Uterus (tissue), 2 donors: ENCODE measurements at regions not wholly inside any gene's neighbourhood (a gene's known extent, or its start where the extent isn't known, plus 50 kb on each side); places are given as distances from the start of the nearest gene placed in this dataset.

Experiments
- POLR2A ChIP-seq, 2 donors: fragments of 450-650 bp; IDR thresholded peaks; one replicate each; pipeline ENCODE4 v1.6.1; 2016; ENCODE audit warnings: antibody characterized with exemption in 2 of 2, mild to moderate bottlenecking in 1 of 2, moderate library complexity in 1 of 2
- TF ChIP-seq, protein P1 (sequence below), 4 experiments: fragments of 200-600 bp in 2 of 4; fragments of 450-650 bp in 2 of 4; sonication (generic) in 2 of 4; IDR thresholded peaks; one replicate each; pipeline ENCODE4 v1.5.1; 2016 to 2019; ENCODE audit warnings: antibody characterized with exemption in 4 of 4, mild to moderate bottlenecking in 2 of 4, moderate library complexity in 1 of 4

GRCh38 chr1:228854907-228855306 is 119.6 kb downstream of the RHOU start:
- TF ChIP-seq, protein P1, sequence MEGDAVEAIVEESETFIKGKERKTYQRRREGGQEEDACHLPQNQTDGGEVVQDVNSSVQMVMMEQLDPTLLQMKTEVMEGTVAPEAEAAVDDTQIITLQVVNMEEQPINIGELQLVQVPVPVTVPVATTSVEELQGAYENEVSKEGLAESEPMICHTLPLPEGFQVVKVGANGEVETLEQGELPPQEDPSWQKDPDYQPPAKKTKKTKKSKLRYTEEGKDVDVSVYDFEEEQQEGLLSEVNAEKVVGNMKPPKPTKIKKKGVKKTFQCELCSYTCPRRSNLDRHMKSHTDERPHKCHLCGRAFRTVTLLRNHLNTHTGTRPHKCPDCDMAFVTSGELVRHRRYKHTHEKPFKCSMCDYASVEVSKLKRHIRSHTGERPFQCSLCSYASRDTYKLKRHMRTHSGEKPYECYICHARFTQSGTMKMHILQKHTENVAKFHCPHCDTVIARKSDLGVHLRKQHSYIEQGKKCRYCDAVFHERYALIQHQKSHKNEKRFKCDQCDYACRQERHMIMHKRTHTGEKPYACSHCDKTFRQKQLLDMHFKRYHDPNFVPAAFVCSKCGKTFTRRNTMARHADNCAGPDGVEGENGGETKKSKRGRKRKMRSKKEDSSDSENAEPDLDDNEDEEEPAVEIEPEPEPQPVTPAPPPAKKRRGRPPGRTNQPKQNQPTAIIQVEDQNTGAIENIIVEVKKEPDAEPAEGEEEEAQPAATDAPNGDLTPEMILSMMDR (IDR thresholded peaks at IDR 0.05): no peak
- no peak for TF ChIP-seq POLR2A (IDR thresholded peaks at IDR 0.05)
